WI38 (cell line): ENCODE measurements at regions not wholly inside any gene's neighbourhood (a gene's known extent, or its start where the extent isn't known, plus 50 kb on each side); places are given as distances from the start of the nearest gene placed in this dataset.
"Not testable (repeated sequence)": the region's sequence is repeated elsewhere in the genome, so short reads cannot be mapped to it uniquely, and the experiment has no call there.

Experiments
- H3K4me3 ChIP-seq: 2 replicates; pipeline ENCODE4 v1.5.1; 2011; ENCODE audit warnings: low read depth, mild to moderate bottlenecking, control low read depth, low read length
- CTCF ChIP-seq: IDR thresholded peaks from 2 replicates; pipeline ENCODE4 v1.5.1; 2012; ENCODE audit warnings: low read depth, mild to moderate bottlenecking, control low read depth, low read length

GRCh38 chr13:64633948-64634347 is 2596.2 kb downstream of the PCDH9 start:
- TF ChIP-seq CTCF = no peak
- no peak overlapping the region for H3K4me3 ChIP-seq

- no peak for TF ChIP-seq CTCF
- H3K4me3 ChIP-seq = no peak overlapping the region
These were observed 2602.5 kb downstream of the PCDH9 start for GRCh38 chr13:64627654-64628053.

- TF ChIP-seq CTCF = no peak
- H3K4me3 ChIP-seq = no peak overlapping the region
These were observed 2604.0 kb downstream of the PCDH9 start for GRCh38 chr13:64626105-64626504.

GRCh38 chr13:64617231-64617630 is 2612.9 kb downstream of the PCDH9 start:
- H3K4me3 ChIP-seq = no peak overlapping the region
- no peak for TF ChIP-seq CTCF

GRCh38 chr13:64591971-64592370 is 2638.2 kb downstream of the PCDH9 start:
- no peak overlapping the region for H3K4me3 ChIP-seq
- no peak for TF ChIP-seq CTCF

GRCh38 chr13:64579331-64579730 is 2650.8 kb downstream of the PCDH9 start:
- TF ChIP-seq CTCF = no peak
- no peak overlapping the region for H3K4me3 ChIP-seq

GRCh38 chr13:64568748-64569147 is 2661.4 kb downstream of the PCDH9 start:
- no peak overlapping the region for H3K4me3 ChIP-seq
- TF ChIP-seq CTCF = no peak

- not testable (repeated sequence) for H3K4me3 ChIP-seq
These were observed 2672.1 kb downstream of the PCDH9 start for GRCh38 chr13:64558031-64558430.
